Mononuclear cell (primary cell): ENCODE measurements at regions not wholly inside any gene's neighbourhood (a gene's known extent, or its start where the extent isn't known, plus 50 kb on each side); places are given as distances from the start of the nearest gene placed in this dataset.

Experiments used
- H3K27me3 ChIP-seq: 2 replicates; pipeline ENCODE4 v1.6.0; 2011; ENCODE audit warnings: low read length, control low read depth; ENCODE audit not compliant: insufficient read depth
- H3K4me1 ChIP-seq: 2 replicates; pipeline ENCODE4 v1.5.1; 2011; ENCODE audit warnings: mild to moderate bottlenecking, low read length, control low read depth; ENCODE audit not compliant: insufficient read depth
- H3K4me3 ChIP-seq: 2 replicates; pipeline ENCODE4 v1.5.1; 2011; ENCODE audit warnings: mild to moderate bottlenecking, low read length, moderate library complexity
- H3K9me3 ChIP-seq: 2 replicates; pipeline ENCODE4 v1.5.1; 2011; ENCODE audit warnings: low read depth, mild to moderate bottlenecking, control low read depth, low read length

GRCh38 chr15:70158309-70159000 is 60.7 kb upstream of the TLE3 start:
- Histone ChIP-seq H3K4me1 (peaks cover 5% of the 10 kb centered on the region), H3K27me3 (no peaks in the 10 kb centered on the region), H3K4me3 (no peak overlapping the region)

GRCh38 chr15:70156671-70157271 is 59.1 kb upstream of the TLE3 start:
- no peaks in the 10 kb centered on the region for H3K9me3 ChIP-seq
- no peaks in the 10 kb centered on the region for H3K27me3 ChIP-seq
- H3K4me3 ChIP-seq, result no peak overlapping the region
- peaks cover 11% of the 10 kb centered on the region for H3K4me1 ChIP-seq

More at GRCh38 chr15:70158309-70159000, 60.7 kb upstream of the TLE3 start:
- H3K9me3 ChIP-seq, result no peaks in the 10 kb centered on the region

DNA sequence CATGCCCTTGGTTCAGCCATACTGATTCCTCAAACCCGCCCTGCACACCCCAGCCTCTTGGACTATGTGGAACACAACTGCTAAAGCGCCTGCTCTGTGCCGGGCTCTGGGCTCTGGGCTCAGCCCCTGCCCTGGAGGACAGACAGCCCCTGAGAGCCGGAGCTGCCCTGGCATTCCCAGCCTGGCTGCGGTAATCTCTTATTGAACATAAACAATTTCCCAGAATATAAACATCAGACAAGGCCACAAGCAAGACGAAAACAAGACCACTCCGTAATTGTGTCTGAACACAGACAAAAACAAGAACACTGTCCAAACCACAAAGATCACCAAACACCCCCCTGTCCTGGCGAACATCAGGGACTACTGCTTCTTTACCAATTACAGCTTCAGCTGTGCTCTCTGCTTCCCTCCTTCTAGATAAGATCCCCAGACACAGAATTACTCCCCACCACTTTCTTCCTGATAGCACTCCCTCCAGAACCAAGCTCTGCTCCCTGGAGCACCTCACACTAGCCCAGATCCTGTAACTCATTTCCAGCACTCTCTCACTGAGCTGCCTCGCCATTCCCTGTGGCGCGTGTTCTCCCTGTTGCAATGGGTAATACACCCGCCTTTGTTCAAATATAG is 57.1 kb upstream of the TLE3 start:
- Histone ChIP-seq H3K9me3 (no peaks in the 10 kb centered on the region), H3K27me3 (no peaks in the 10 kb centered on the region), H3K4me3 (no peak overlapping the region), H3K4me1 (peaks cover 13% of the 10 kb centered on the region)

GRCh38 chr15:70153921-70154717 is 56.4 kb upstream of the TLE3 start:
- Histone ChIP-seq H3K4me1 (peaks cover 8% of the 10 kb centered on the region), H3K4me3 (no peak overlapping the region), H3K9me3 (no peaks in the 10 kb centered on the region), H3K27me3 (peaks cover 2% of the 10 kb centered on the region)

DNA sequence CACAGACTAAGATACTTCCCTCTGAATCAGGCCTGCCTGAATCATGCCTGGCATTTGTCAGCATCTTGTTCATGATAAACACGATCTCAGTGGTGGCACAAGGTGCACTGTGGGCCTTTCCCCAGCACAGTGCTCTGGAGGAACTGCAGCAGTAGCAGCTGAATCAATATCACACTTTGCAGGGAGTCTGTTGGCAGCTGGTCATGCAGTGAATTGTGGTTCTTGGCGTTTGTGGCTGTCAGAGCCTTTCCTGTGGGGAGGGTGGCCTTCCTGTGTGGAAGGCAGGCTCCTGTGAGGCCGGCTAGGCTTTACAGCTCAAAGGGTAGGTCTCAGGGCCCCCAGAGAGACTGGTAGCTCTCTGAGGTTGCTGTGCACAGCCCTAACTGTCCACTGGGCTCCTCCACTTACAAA is 54.4 kb upstream of the TLE3 start:
- no peaks in the 10 kb centered on the region for H3K9me3 ChIP-seq

GRCh38 chr15:70151462-70151861 is 53.7 kb upstream of the TLE3 start:
- Histone ChIP-seq H3K9me3 (no peaks in the 10 kb centered on the region), H3K4me1 (peaks cover 16% of the 10 kb centered on the region), H3K27me3 (peaks cover 2% of the 10 kb centered on the region), H3K4me3 (no peak overlapping the region)

More for the DNA sequence above, 54.4 kb upstream of the TLE3 start:
- H3K27me3 ChIP-seq, result peaks cover 2% of the 10 kb centered on the region
- H3K4me1 ChIP-seq, result peaks cover 16% of the 10 kb centered on the region
- no peak overlapping the region for H3K4me3 ChIP-seq

DNA sequence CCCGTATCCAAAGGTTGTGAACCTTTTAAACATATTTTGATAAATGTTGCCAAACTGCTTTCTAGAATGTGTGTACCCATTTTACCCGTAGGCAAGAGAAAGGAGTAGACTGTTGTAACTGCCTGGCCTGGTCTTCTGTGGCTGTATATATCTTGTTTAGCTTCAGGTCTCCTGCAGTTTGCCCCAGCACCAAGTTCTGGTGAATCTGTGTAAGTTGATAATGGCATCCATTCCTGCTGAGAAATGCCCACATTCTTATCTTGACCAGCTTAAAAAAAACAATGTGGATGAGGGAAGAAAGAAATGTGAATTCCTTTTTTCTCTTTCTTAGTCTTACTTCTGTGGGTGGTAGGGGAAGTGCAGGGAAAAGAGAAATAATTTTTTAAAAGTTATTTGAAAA is 53.3 kb upstream of the TLE3 start:
- H3K4me3 ChIP-seq, result no peak overlapping the region
- H3K9me3 ChIP-seq, result no peaks in the 10 kb centered on the region
- peaks cover 2% of the 10 kb centered on the region for H3K27me3 ChIP-seq
- H3K4me1 ChIP-seq, result peaks cover 16% of the 10 kb centered on the region

DNA sequence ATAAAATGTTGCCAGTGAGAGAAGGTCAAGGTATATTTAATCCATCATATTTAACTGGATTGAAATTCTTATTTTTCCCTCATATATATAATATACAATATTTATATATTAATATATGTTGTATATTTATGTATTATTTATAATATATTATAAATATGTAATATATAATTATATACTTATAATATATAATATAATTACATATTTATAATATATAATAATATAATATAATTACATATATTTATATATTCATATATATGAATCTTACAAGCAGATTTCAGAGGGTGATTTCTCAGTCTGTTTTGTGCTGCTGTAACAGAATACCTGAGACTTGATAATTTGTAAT is 52.7 kb upstream of the TLE3 start:
- peaks cover 16% of the 10 kb centered on the region for H3K4me1 ChIP-seq
- H3K9me3 ChIP-seq, result no peaks in the 10 kb centered on the region
- no peak overlapping the region for H3K4me3 ChIP-seq
- H3K27me3 ChIP-seq, result peaks cover 2% of the 10 kb centered on the region

- Histone ChIP-seq H3K27me3 (peaks cover 2% of the 10 kb centered on the region), H3K9me3 (no peaks in the 10 kb centered on the region), H3K4me3 (no peak overlapping the region), H3K4me1 (peaks cover 16% of the 10 kb centered on the region)
Observed at GRCh38 chr15:70149667-70150404, 52.1 kb upstream of the TLE3 start.

- H3K4me1 ChIP-seq, result peaks cover 23% of the 10 kb centered on the region
- no peak overlapping the region for H3K4me3 ChIP-seq
- no peaks in the 10 kb centered on the region for H3K9me3 ChIP-seq
- H3K27me3 ChIP-seq, result peaks cover 2% of the 10 kb centered on the region
Observed at GRCh38 chr15:70147778-70148177, 50.1 kb upstream of the TLE3 start.
